ENCODE measurements at regions not wholly inside any gene's neighbourhood (a gene's known extent, or its start where the extent isn't known, plus 50 kb on each side); places are given as distances from the start of the nearest gene placed in this dataset.

DNA sequence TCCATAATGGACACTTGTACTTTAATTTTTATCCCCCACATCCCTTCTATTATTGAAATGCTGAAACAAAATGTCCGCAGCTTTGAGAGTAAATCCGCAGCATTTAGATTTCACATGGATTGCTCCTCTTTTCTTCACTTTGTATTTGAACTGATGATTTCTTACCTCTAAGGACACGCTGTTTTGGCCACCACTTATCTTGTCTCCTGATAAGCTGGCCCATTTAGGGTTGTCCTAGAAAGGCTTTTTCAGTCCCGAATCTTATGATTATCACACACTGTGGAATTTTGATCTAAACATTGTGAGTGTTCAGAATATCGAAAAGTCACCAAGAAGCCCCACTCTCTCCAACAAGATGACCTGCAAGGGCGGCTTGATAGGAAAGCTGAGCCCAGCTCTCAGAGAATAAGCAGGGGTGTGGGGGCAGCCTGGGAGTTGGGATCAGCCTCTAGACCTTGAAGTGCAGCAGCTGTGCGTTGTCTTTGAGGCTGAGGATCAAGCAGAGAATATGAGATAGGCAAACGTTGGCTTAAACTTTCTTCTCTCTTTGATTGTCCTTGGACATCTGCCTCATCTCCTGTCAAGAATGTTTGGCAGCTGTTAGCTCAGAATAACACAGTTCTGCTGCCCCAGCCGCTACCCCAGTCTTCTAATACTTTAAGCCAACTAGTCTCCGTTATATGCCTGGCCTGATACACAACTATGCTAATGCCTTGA is 399.7 kb upstream of the NR2F2 start:
- TF ChIP-seq, protein P1, sequence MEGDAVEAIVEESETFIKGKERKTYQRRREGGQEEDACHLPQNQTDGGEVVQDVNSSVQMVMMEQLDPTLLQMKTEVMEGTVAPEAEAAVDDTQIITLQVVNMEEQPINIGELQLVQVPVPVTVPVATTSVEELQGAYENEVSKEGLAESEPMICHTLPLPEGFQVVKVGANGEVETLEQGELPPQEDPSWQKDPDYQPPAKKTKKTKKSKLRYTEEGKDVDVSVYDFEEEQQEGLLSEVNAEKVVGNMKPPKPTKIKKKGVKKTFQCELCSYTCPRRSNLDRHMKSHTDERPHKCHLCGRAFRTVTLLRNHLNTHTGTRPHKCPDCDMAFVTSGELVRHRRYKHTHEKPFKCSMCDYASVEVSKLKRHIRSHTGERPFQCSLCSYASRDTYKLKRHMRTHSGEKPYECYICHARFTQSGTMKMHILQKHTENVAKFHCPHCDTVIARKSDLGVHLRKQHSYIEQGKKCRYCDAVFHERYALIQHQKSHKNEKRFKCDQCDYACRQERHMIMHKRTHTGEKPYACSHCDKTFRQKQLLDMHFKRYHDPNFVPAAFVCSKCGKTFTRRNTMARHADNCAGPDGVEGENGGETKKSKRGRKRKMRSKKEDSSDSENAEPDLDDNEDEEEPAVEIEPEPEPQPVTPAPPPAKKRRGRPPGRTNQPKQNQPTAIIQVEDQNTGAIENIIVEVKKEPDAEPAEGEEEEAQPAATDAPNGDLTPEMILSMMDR (IDR thresholded peaks at IDR 0.05; ENCODE audit: borderline replicate concordance, insufficient read depth, low read depth, low read length), result no peak
- H3K4me3 ChIP-seq (ENCODE audit: low read depth, low read length), result no peak overlapping the region

DNA sequence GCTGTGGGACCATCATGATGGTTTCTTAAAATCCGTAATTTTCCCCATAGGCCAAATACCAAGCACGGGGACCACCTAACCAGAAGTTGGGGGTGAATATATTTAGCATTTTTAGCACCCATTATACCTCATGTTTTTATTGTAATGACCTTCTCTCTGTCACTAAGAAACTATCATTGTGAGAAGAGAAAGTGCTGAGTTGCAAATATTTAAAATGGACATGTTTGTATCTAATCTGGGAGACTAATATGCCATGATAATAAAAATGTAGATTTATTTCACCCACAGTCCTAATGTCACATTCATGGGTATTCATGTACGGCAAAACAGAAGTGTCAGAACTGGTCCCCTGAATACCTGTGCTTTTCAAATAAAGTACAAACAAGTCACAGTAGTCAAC is 398.9 kb upstream of the NR2F2 start:
- H3K4me3 ChIP-seq (ENCODE audit: low read depth, low read length), result no peak overlapping the region
- TF ChIP-seq, protein P1 (IDR thresholded peaks at IDR 0.05; ENCODE audit: borderline replicate concordance, insufficient read depth, low read depth, low read length), result no peak

- H3K4me3 ChIP-seq (ENCODE audit: low read depth, low read length), result no peak overlapping the region
- TF ChIP-seq, protein P1 (IDR thresholded peaks at IDR 0.05; ENCODE audit: borderline replicate concordance, insufficient read depth, low read depth, low read length), result no peak
Measured at GRCh38 chr15:95932141-95932540, 398.4 kb upstream of the NR2F2 start.

GRCh38 chr15:95932676-95933075 is 397.8 kb upstream of the NR2F2 start:
- no peak overlapping the region for H3K4me3 ChIP-seq (ENCODE audit: low read depth, low read length)
- TF ChIP-seq, protein P1 (IDR thresholded peaks at IDR 0.05; ENCODE audit: borderline replicate concordance, insufficient read depth, low read depth, low read length), result no peak

- TF ChIP-seq, protein P1 (IDR thresholded peaks at IDR 0.05; ENCODE audit: borderline replicate concordance, insufficient read depth, low read depth, low read length), result no peak
- H3K4me3 ChIP-seq (ENCODE audit: low read depth, low read length), result no peak overlapping the region
Measured at GRCh38 chr15:95935852-95936251, 394.6 kb upstream of the NR2F2 start.

DNA sequence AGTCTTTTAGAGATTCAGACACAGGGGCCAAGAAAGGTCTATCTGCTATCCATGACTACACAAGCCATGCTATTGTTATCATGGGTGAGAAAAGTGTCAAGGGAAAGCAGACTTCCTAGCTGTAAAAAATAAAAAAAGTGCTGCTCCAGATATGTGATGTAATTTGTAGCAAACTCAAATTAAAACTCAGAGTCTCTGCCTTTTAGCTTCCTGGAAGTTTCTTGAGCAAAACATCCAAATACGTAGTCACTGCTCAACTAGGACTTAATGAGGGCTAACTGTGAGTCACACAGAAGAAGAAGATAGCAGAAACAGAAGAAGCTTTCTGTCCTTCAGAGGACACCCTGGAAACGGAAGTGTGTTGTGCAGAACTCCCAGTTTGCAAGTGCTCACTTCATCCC is 393.4 kb upstream of the NR2F2 start:
- TF ChIP-seq, protein P1 (IDR thresholded peaks at IDR 0.05; ENCODE audit: borderline replicate concordance, insufficient read depth, low read depth, low read length), result no peak
- H3K4me3 ChIP-seq (ENCODE audit: low read depth, low read length), result no peak overlapping the region

DNA sequence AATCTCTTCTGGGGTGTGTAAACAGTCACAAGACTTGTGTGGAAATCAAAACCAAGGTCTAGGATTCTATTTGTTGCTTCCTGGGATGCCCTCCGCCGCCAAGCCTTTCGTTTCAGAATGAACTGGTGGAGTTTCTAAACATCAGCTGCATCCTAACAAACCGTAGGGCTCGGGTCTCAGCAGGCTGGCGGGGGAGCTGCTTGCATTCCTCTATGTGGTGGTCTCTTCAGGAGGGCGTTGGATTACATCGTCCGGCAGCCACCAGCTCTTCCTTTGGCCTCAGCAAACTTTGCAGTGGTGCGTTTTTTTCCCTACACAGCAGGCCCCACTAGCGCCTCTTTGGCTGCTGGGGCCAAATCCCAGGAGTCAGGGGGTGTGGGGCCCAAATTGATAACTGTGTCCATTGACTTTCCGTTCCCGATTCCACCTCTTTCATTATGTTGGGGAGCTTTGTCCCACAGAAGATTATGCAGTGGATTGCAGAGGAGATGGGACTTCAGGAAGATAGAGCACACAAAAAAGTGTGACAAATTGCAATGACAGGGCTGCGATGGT is 390.0 kb upstream of the NR2F2 start:
- H3K4me3 ChIP-seq (ENCODE audit: low read depth, low read length), result no peak overlapping the region
- TF ChIP-seq, protein P1 (IDR thresholded peaks at IDR 0.05; ENCODE audit: borderline replicate concordance, insufficient read depth, low read depth, low read length), result no peak
